ENCODE measurements at regions not wholly inside any gene's neighbourhood (a gene's known extent, or its start where the extent isn't known, plus 50 kb on each side); places are given as distances from the start of the nearest gene placed in this dataset.
A peak's percentile ranks its signal among the peaks of the same experiment; 100 is the strongest.

DNA sequence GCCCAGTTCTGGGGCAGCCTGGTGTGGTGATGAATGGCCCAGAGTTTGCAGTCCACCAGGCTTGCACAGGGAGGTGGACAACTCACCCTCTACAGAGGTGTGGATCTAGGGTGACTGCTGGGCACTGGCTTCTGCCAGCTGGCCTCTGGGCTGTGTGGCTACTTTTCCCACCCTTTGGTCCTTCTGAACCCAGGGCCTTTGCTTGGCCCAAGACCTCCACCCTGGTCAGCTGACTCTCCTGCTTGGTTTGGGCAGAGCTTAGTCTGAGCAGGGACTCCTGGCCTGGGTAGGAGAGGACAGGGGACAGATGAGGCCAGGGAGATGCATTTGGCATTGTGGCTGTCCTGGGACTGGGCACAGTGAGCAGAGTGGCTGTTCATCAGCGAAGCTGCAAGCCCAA, 83.0 kb upstream of the SHANK2 start:
- intact Hi-C loops (cut with DNase I), result no loop called here
- Histone ChIP-seq H3K27ac (no peak overlapping the region), H3K27me3 (no peaks in the 10 kb centered on the region), H3K4me3 (no peak overlapping the region), H3K36me3 (replicated peaks in 1 of 2) (no peaks in the 10 kb centered on the region), H3K4me1 (replicated peaks in 1 of 2) (no peaks in the 10 kb centered on the region), H3K9me3 (replicated peaks in 1 of 3) (no peaks in the 10 kb centered on the region)
- TF ChIP-seq, protein P1, sequence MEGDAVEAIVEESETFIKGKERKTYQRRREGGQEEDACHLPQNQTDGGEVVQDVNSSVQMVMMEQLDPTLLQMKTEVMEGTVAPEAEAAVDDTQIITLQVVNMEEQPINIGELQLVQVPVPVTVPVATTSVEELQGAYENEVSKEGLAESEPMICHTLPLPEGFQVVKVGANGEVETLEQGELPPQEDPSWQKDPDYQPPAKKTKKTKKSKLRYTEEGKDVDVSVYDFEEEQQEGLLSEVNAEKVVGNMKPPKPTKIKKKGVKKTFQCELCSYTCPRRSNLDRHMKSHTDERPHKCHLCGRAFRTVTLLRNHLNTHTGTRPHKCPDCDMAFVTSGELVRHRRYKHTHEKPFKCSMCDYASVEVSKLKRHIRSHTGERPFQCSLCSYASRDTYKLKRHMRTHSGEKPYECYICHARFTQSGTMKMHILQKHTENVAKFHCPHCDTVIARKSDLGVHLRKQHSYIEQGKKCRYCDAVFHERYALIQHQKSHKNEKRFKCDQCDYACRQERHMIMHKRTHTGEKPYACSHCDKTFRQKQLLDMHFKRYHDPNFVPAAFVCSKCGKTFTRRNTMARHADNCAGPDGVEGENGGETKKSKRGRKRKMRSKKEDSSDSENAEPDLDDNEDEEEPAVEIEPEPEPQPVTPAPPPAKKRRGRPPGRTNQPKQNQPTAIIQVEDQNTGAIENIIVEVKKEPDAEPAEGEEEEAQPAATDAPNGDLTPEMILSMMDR (IDR thresholded peaks at IDR 0.05), result no peak
- TF ChIP-seq POLR2A (IDR thresholded peaks at IDR 0.05), result no peak
- no peak for DNase-seq
- WGBS, 4 donors, result 79 to 100% (median 85%) methylated on average over 1 of the region's 1 CpG

DNA sequence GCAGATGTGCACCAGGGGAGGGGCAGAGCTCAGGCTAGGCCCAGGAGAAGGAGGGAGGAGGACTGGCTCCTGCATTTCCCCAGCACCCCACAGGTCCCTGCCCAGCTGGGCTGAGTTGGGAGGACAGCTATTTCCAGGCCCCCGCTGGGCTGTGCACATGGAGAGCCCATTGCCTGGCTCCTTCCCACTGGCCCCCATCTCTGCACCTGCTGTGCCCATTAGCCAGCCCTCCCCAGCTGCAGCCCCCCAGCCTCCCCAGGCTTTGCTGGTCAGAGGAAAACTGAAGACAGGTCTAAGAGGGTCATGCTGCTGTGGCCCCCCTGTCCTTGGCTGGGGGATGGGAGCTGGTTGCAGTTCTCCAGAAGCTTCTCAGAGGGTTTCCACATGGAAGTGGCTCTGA, 81.8 kb upstream of the SHANK2 start:
- no peaks in the 10 kb centered on the region for H3K9me3 ChIP-seq (replicated peaks in 1 of 3)
- H3K4me1 ChIP-seq (replicated peaks in 1 of 2), result no peaks in the 10 kb centered on the region
- DNase-seq, result peak in 1 of 7 donors; percentile 6
- TF ChIP-seq POLR2A (IDR thresholded peaks at IDR 0.05), result no peak
- TF ChIP-seq, protein P1 (IDR thresholded peaks at IDR 0.05), result no peak
- no peak overlapping the region for H3K27ac ChIP-seq
- WGBS, 4 donors, result 80 to 100% (median 90%) methylated on average over 1 of the region's 1 CpG; no CpG with 5 or more reads in 1 of the 4 donors
- intact Hi-C loops (cut with DNase I), result no loop called here
- no peaks in the 10 kb centered on the region for H3K27me3 ChIP-seq
- no peak overlapping the region for H3K4me3 ChIP-seq
- no peaks in the 10 kb centered on the region for H3K36me3 ChIP-seq (replicated peaks in 1 of 2)

DNA sequence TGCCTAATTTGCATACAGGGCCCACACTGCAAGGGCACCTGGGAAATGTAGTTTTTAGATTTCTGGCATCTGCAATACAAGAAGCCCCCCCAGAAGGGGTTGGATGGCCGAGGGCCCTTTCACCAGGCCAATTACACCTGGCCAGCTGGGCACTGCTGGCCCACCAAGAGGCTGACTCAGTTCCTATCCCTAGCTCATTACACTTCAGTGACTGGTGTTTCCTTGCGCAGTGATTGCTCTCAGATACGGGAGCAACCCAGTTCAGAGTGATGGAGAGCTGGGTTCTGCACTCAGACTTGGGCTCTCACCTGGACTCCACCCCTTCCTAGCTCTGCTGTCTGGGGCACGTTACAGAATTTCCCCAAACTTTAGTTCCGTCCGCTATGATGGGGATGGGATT, 81.1 kb upstream of the SHANK2 start:
- Histone ChIP-seq H3K9me3 (replicated peaks in 1 of 3) (no peaks in the 10 kb centered on the region), H3K27ac (no peak overlapping the region), H3K27me3 (no peaks in the 10 kb centered on the region), H3K4me3 (no peak overlapping the region), H3K36me3 (replicated peaks in 1 of 2) (no peaks in the 10 kb centered on the region), H3K4me1 (replicated peaks in 1 of 2) (no peaks in the 10 kb centered on the region)
- peak in 1 of 7 donors; percentile 3 for DNase-seq
- TF ChIP-seq POLR2A (IDR thresholded peaks at IDR 0.05), result no peak
- TF ChIP-seq, protein P1 (IDR thresholded peaks at IDR 0.05), result no peak
- intact Hi-C loops (cut with DNase I), result no loop called here
- WGBS, 4 donors, result 81 to 85% (median 83%) methylated on average over 4 to 6 of the region's 6 CpGs

DNA sequence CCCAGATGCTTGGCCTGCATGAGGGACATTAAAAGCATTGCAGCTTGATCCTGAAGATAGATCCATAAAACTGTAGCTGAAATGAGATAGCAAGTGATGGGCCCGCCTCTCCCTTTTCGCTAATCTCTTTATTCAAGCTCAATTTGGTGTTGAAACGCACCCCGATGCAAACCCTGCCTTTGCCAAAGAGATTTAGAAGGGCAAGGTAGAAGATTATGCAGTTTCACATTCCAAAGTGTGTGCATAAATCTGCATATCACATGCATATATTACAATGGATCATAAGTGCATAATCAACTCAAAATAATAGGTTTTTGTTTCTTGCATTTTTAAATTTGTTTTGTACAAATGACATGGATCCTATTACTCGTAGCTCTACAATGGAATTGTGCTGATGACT, 80.1 kb upstream of the SHANK2 start:
- Histone ChIP-seq H3K36me3 (replicated peaks in 1 of 2) (no peaks in the 10 kb centered on the region), H3K4me3 (no peak overlapping the region), H3K4me1 (replicated peaks in 1 of 2) (no peaks in the 10 kb centered on the region), H3K9me3 (replicated peaks in 1 of 3) (no peaks in the 10 kb centered on the region), H3K27me3 (no peaks in the 10 kb centered on the region), H3K27ac (no peak overlapping the region)
- intact Hi-C loops (cut with DNase I), result no loop called here
- TF ChIP-seq POLR2A (IDR thresholded peaks at IDR 0.05), result no peak
- TF ChIP-seq, protein P1 (IDR thresholded peaks at IDR 0.05), result no peak
- WGBS, 4 donors, result 86 to 95% (median 92%) methylated on average over 5 of the region's 5 CpGs
- no peak for DNase-seq

Measured in adrenal gland (tissue), 9 donors.